Spleen (tissue), 11 donors: ENCODE measurements at regions not wholly inside any gene's neighbourhood (a gene's known extent, or its start where the extent isn't known, plus 50 kb on each side); places are given as distances from the start of the nearest gene placed in this dataset.

Source experiments
- DNase-seq: peaks from one replicate; pipeline ENCODE4 v3.0.0-alpha.2; 2020
- H3K27ac ChIP-seq, 8 donors: fragments of 200-600 bp; sonication (generic) in 7 of 8; 1 replicate in 4 of 8; 2 replicates in 4 of 8; pipeline versions ENCODE4 v1.5.0 to v1.8.0; 2016 to 2021; ENCODE audit warnings: inconsistent platforms in 4 of 8, mild to moderate bottlenecking in 4 of 8, moderate library complexity in 1 of 8
- H3K27me3 ChIP-seq, 7 donors: fragments of 200-600 bp; sonication (generic) in 6 of 7; replicated peaks in 1 of 7; 1 replicate in 4 of 7; 2 replicates in 3 of 7; pipeline versions ENCODE4 v1.5.0 to v1.8.0; 2016 to 2021; ENCODE audit warnings: inconsistent platforms in 3 of 7, mild to moderate bottlenecking in 1 of 7
- H3K36me3 ChIP-seq, 6 donors: fragments of 200-600 bp; sonication (generic) in 5 of 6; 1 replicate in 4 of 6; 2 replicates in 2 of 6; pipeline versions ENCODE4 v1.5.0 to v1.8.0; 2016 to 2021; ENCODE audit warnings: inconsistent platforms in 2 of 6
- H3K4me1 ChIP-seq, 6 donors: fragments of 200-600 bp; sonication (generic) in 5 of 6; 1 replicate in 3 of 6; 2 replicates in 3 of 6; pipeline versions ENCODE4 v1.5.0 to v1.8.0; 2016 to 2021; ENCODE audit warnings: inconsistent platforms in 3 of 6
- H3K4me3 ChIP-seq, 8 donors: fragments of 200-600 bp; sonication (generic) in 7 of 8; 1 replicate in 4 of 8; 2 replicates in 4 of 8; pipeline versions ENCODE4 v1.5.0 to v1.8.0; 2016 to 2021; ENCODE audit warnings: inconsistent platforms in 4 of 8, mild to moderate bottlenecking in 4 of 8, moderate library complexity in 2 of 8
- H3K9me3 ChIP-seq, 8 donors: fragments of 200-600 bp; sonication (generic) in 7 of 8; 1 replicate in 4 of 8; 2 replicates in 4 of 8; pipeline versions ENCODE4 v1.5.0 to v1.8.0; 2016 to 2021; ENCODE audit warnings: inconsistent platforms in 4 of 8
- POLR2A ChIP-seq, 3 donors: fragments of 450-650 bp; IDR thresholded peaks; one replicate each; pipeline ENCODE4 v1.5.1; 2017; ENCODE audit warnings: antibody characterized with exemption in 3 of 3, mild to moderate bottlenecking in 1 of 3
- POLR2AphosphoS5 ChIP-seq, 3 donors: sonication (generic); formaldehyde crosslinking; IDR thresholded peaks; one replicate each; pipeline ENCODE4 v1.5.1; 2017; ENCODE audit warnings: antibody characterized with exemption in 3 of 3
- WGBS, 5 donors: extraction: QIAGEN DNeasy Blood & Tissue Kit in 3 of 5; methylation state at CpG; one replicate each; pipeline versions ENCODE4 v1.1.5 to v1.1.7; 2013 to 2018; 5-methylcytosine and 5-hydroxymethylcytosine counted together
- intact Hi-C: fragments of 100-400 bp; cut with DNase I; formaldehyde crosslinking; loops from one replicate; pipeline ENCODE4 v1.15.0; 2023; ENCODE audit warnings: low total_unique reads
- TF ChIP-seq, protein P1 (sequence below), 11 experiments: fragments of 200-600 bp in 7 of 11; fragments of 450-650 bp in 4 of 11; sonication (generic) in 4 of 11; IDR thresholded peaks in 8 of 11; conservative IDR thresholded peaks in 3 of 11; 1 replicate in 7 of 11; 2 replicates in 4 of 11; pipeline versions ENCODE4 v1.4.0 to v1.8.0; 2016 to 2021; ENCODE audit warnings: antibody characterized with exemption in 11 of 11, inconsistent platforms in 4 of 11, mild to moderate bottlenecking in 1 of 11
- donor health status: healthy with polysubstance abuse.
- donor health status: DM: no; HTN: no; CAD: no; lungs with moderate emphysema.
- donor health status: DM: no; HTN: no; CAD: no.
- donor health status: Bipolar disorder and iron deficiency.
- donor health status: healthy.
- donor health status: DM: no; HTN: no; CAD: no.
- donor health status: DM: yes; HTN: yes; CAD: no.

DNA sequence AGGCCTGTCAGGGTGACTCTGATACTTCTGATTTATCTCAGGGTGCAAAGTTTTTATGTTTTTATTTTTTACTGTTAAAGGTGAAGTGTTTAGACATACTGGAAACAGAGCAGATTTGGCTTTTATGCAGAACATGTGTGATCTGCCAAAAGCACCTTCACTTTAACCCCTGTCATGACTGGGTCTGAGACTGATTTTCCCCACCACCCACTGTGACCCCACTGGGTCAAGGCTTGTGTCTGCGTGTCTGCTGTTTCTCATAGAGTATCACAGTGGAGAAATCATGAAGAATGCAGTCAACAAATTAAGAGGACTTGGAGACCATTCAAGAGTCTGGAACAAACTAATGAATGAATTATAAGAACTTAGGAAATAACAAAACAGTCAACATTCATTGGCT lies 131.2 kb downstream of the SPTSSA start:
- Histone ChIP-seq H3K27me3 (no peaks in the 10 kb centered on the region), H3K27ac (no peak overlapping the region), H3K4me1 (peaks cover 0 to 9% (median 6%) of the 10 kb centered on the region in 6 donors), H3K4me3 (no peak overlapping the region), H3K36me3 (no peaks in the 10 kb centered on the region), H3K9me3 (no peaks in the 10 kb centered on the region)
- 0% methylated on average over 1 of the region's 1 CpG for WGBS, 5 donors
- no peak for TF ChIP-seq POLR2A (IDR thresholded peaks at IDR 0.05)
- intact Hi-C loops: no loop called here
- DNase-seq: no peak

DNA sequence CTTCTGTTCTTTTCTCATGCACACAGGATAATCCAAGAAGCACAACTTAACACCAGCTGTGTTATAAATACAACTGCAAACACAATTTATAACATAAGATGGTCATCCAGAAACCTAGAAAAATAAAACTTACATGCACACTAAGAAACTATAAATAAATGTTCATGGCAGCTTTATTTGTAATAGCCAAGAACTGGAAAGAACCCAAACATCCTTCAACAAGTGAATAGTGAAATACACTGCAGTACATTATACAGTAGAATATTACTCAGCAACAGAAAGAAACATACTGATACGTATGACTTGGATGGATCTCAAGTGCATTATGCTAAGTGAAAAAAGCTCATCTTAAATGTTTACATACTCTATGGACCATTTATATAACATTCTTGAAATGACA lies 132.7 kb downstream of the SPTSSA start:
- 83 to 96% (median 89%) methylated on average over 1 of the region's 1 CpG for WGBS, 5 donors
- Histone ChIP-seq H3K27ac (no peak overlapping the region), H3K27me3 (no peaks in the 10 kb centered on the region), H3K4me3 (no peak overlapping the region), H3K4me1 (peaks cover 0 to 12% (median 9%) of the 10 kb centered on the region in 6 donors), H3K9me3 (no peaks in the 10 kb centered on the region), H3K36me3 (no peaks in the 10 kb centered on the region)
- DNase-seq: no peak
- TF ChIP-seq POLR2A (IDR thresholded peaks at IDR 0.05) (no peak), POLR2AphosphoS5 (IDR thresholded peaks at IDR 0.05) (no peak)
- TF ChIP-seq, protein P1, sequence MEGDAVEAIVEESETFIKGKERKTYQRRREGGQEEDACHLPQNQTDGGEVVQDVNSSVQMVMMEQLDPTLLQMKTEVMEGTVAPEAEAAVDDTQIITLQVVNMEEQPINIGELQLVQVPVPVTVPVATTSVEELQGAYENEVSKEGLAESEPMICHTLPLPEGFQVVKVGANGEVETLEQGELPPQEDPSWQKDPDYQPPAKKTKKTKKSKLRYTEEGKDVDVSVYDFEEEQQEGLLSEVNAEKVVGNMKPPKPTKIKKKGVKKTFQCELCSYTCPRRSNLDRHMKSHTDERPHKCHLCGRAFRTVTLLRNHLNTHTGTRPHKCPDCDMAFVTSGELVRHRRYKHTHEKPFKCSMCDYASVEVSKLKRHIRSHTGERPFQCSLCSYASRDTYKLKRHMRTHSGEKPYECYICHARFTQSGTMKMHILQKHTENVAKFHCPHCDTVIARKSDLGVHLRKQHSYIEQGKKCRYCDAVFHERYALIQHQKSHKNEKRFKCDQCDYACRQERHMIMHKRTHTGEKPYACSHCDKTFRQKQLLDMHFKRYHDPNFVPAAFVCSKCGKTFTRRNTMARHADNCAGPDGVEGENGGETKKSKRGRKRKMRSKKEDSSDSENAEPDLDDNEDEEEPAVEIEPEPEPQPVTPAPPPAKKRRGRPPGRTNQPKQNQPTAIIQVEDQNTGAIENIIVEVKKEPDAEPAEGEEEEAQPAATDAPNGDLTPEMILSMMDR (IDR thresholded peaks at IDR 0.05 in 8 of 11, conservative IDR thresholded peaks at IDR 0.05 in 3 of 11): no peak
- intact Hi-C loops: loop anchor here (10.0 kb wide), 2 partner anchors 484 to 1754 kb away; no protein-coding TSS in a partner anchor

DNA sequence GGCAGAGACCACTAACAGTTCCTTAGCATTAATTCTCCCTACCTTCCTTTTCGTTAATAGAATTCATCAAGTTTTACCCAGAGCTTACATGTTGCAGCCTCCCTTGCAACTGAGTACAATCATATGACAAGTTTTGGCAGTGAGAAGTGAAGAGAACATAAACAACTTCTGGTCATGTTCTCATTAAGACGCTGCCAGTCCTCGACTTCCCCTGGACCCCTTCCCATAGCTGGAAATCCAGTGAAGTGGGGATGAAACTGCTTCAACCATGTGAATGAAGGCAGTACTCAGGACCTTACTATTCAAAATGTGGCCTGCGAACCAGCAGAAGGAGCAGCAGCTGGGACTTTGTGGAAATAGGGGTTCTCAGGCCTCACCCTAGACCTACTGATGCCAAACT lies 133.9 kb downstream of the SPTSSA start:
- DNase-seq: no peak
- WGBS, 5 donors: 66 to 73% (median 71%) methylated on average over 4 of the region's 4 CpGs
- Histone ChIP-seq H3K4me1 (peaks cover 0 to 15% (median 10%) of the 10 kb centered on the region in 6 donors), H3K4me3 (no peak overlapping the region), H3K27me3 (no peaks in the 10 kb centered on the region), H3K36me3 (no peaks in the 10 kb centered on the region), H3K9me3 (no peaks in the 10 kb centered on the region), H3K27ac (no peak overlapping the region)
- TF ChIP-seq, protein P1 (IDR thresholded peaks at IDR 0.05 in 8 of 11, conservative IDR thresholded peaks at IDR 0.05 in 3 of 11): no peak
- TF ChIP-seq POLR2A (IDR thresholded peaks at IDR 0.05) (no peak), POLR2AphosphoS5 (IDR thresholded peaks at IDR 0.05) (no peak)
- intact Hi-C loops: loop anchor here (10.0 kb wide), 2 partner anchors 483 to 1753 kb away; no protein-coding TSS in a partner anchor

DNA sequence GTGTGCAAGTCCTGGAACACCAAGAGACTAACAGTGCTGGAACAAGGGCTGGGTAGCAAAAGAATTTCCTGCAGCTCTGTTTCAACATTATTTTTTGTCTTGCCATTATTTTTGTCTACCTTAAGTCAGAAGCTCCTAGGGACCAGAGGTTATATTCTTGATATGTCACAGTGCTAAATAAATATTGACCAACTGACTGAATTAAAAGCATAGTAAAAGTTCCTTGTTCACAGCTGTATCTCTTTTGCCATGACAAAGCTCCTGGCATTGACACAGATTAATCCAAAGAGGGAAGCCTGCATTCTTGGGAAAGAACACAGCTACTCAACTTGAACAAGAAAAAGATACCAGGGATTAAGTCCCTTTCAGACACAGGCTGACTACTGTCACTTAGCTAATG lies 136.5 kb downstream of the SPTSSA start:
- peaks cover 0 to 9% (median 3%) of the 10 kb centered on the region in 6 donors for H3K4me1 ChIP-seq
- intact Hi-C loops: loop anchor here (10.0 kb wide), 2 partner anchors 481 to 1751 kb away; no protein-coding TSS in a partner anchor
- no peak for TF ChIP-seq POLR2AphosphoS5 (IDR thresholded peaks at IDR 0.05)
- no peak for TF ChIP-seq POLR2A (IDR thresholded peaks at IDR 0.05)
- TF ChIP-seq, protein P1 (IDR thresholded peaks at IDR 0.05 in 8 of 11, conservative IDR thresholded peaks at IDR 0.05 in 3 of 11): no peak
- DNase-seq: no peak
- no peaks in the 10 kb centered on the region for H3K36me3 ChIP-seq
- no peaks in the 10 kb centered on the region for H3K9me3 ChIP-seq
- no peak overlapping the region for H3K4me3 ChIP-seq
- H3K27me3 ChIP-seq: no peaks in the 10 kb centered on the region
- no peak overlapping the region for H3K27ac ChIP-seq

DNA sequence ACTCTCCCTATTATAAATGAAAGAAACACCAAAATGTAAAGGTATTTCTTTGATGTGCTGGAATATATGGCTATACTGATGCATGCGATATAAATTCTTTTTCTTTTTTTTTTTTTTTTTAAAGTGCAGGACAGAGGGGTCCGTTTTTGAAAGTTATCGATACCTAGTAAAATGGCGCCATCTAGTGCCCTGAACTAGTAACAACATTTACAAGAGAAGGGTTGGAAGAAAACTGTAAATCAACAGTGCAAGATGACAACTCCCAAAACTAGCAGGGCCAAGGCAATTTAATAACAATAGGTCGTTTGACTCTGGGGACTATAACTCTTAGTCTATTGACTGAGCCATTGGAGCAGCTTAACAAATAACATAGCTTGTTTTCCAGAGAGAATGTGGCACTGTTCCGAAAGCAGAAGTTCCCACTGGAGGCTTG lies 137.7 kb downstream of the SPTSSA start:
- no peak for DNase-seq
- no peak for TF ChIP-seq POLR2A (IDR thresholded peaks at IDR 0.05)
- TF ChIP-seq, protein P1 (IDR thresholded peaks at IDR 0.05 in 8 of 11, conservative IDR thresholded peaks at IDR 0.05 in 3 of 11): peak in 9 of 11 experiments; percentile 42 to 76 (median 65)
- H3K27ac ChIP-seq: no peak overlapping the region
- intact Hi-C loops: loop anchor here (10.0 kb wide), 2 partner anchors 480 to 1750 kb away; no protein-coding TSS in a partner anchor
- no peaks in the 10 kb centered on the region for H3K27me3 ChIP-seq
- no peak overlapping the region for H3K4me3 ChIP-seq
- H3K36me3 ChIP-seq: no peaks in the 10 kb centered on the region
- peaks cover 0 to 9% (median 3%) of the 10 kb centered on the region in 6 donors for H3K4me1 ChIP-seq
- 16 to 18% (median 17%) methylated on average over 6 of the region's 6 CpGs for WGBS, 5 donors
- no peaks in the 10 kb centered on the region for H3K9me3 ChIP-seq
